Natural killer cell (primary cell): ENCODE measurements at regions not wholly inside any gene's neighbourhood (a gene's known extent, or its start where the extent isn't known, plus 50 kb on each side); places are given as distances from the start of the nearest gene placed in this dataset.

Experiments used
- ATAC-seq, 3 donors: fragments of 150-1000 bp in 2 of 3; fragments of 200-7000 bp in 1 of 3; cut with Tn5 transposase; 1 replicate in 1 of 3; 2 replicates in 2 of 3; pipeline ENCODE4 v1.10.0; 2021; ENCODE audit warnings: mild to moderate bottlenecking in 2 of 3, moderate library complexity in 2 of 3
- DNase-seq, 2 donors: peaks; one replicate each; pipeline versions ENCODE4 v3.0.0 to v3.0.0-alpha.2; 2013 to 2021; ENCODE audit warnings: mixed read lengths in 1 of 2
- H3K27ac ChIP-seq: one replicate; pipeline ENCODE4 v1.5.1; 2013; ENCODE audit warnings: mild to moderate bottlenecking, low read length
- H3K27me3 ChIP-seq: one replicate; pipeline ENCODE4 v1.6.1; 2013; ENCODE audit warnings: low read length; ENCODE audit not compliant: control insufficient read depth, insufficient read depth
- H3K36me3 ChIP-seq: one replicate; pipeline ENCODE4 v1.6.1; 2013; ENCODE audit warnings: low read length; ENCODE audit not compliant: control insufficient read depth, insufficient read depth
- H3K4me1 ChIP-seq: one replicate; pipeline ENCODE4 v1.6.1; 2013; ENCODE audit warnings: low read length; ENCODE audit not compliant: control insufficient read depth, insufficient read depth
- H3K4me3 ChIP-seq: one replicate; pipeline ENCODE4 v1.5.1; 2013; ENCODE audit warnings: low read length
- H3K9me3 ChIP-seq: one replicate; pipeline ENCODE4 v1.6.1; 2013; ENCODE audit warnings: low read length; ENCODE audit not compliant: control insufficient read depth, insufficient read depth
- H3K27ac Mint-ChIP-seq, 2 donors: one replicate each; pipeline ENCODE4 v1.8.0; 2022; ENCODE audit warnings: mild to moderate bottlenecking in 2 of 2, mixed read lengths in 2 of 2, moderate library complexity in 1 of 2
- H3K27me3 Mint-ChIP-seq, 2 donors: one replicate each; pipeline ENCODE4 v1.8.0; 2022; ENCODE audit warnings: low read depth in 2 of 2, mixed read lengths in 2 of 2
- H3K36me3 Mint-ChIP-seq: one replicate; pipeline ENCODE4 v1.8.0; 2022; ENCODE audit warnings: mixed read lengths
- H3K4me1 Mint-ChIP-seq, 2 donors: one replicate each; pipeline ENCODE4 v1.8.0; 2022; ENCODE audit warnings: mixed read lengths in 2 of 2
- H3K4me3 Mint-ChIP-seq: one replicate; pipeline ENCODE4 v1.8.0; 2022; ENCODE audit warnings: mild to moderate bottlenecking, moderate library complexity, mixed read lengths
- H3K9me3 Mint-ChIP-seq, 2 donors: one replicate each; pipeline ENCODE4 v1.8.0; 2022; ENCODE audit warnings: mixed read lengths in 2 of 2
- CTCF ChIP-seq: fragments of 200-600 bp; IDR thresholded peaks from one replicate; pipeline ENCODE4 v1.8.0; 2022; ENCODE audit warnings: antibody characterized with exemption
- WGBS: methylation state at CpG from one replicate; pipeline ENCODE4 v1.1.7; 2013; ENCODE audit warnings: missing lambda C conversion rate; ENCODE audit not compliant: insufficient coverage; 5-methylcytosine and 5-hydroxymethylcytosine counted together
- intact Hi-C: fragments of 100-400 bp; cut with micrococcal nuclease; formaldehyde crosslinking; loops from one replicate; pipeline ENCODE4 v1.14.2; 2022

DNA sequence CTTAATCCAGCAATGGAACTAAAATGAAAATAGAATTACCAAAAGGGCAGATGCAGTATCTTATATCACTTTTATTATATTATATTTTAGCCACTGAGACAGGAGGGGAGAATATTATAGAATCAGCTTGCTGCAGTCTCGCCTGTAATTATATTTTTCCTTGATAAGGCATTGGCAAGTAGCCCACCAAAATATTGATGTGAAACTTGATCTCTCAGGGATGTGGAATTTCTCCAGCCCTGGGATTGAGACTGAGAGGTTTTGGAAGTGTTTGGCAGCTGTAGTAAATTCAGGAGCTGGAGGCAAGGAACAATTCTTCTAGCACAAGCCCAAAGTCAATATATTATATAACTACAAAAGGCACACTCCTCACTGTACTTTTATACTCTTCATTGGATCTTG lies 142.1 kb upstream of the ADAMTSL1 start:
- Histone ChIP-seq H3K27me3 (no peaks in the 10 kb centered on the region), H3K4me3 (no peak overlapping the region), H3K36me3 (no peaks in the 10 kb centered on the region), H3K27ac (no peak overlapping the region), H3K9me3 (no peaks in the 10 kb centered on the region), H3K4me1 (no peaks in the 10 kb centered on the region)
- peaks cover 0 to 4% of the 10 kb centered on the region in 2 donors for H3K27me3 Mint-ChIP-seq
- H3K27ac Mint-ChIP-seq: no peak overlapping the region
- TF ChIP-seq CTCF: no peak
- intact Hi-C loops: loop anchor here (10.0 kb wide), 1 partner anchor 63 kb away; no protein-coding TSS in a partner anchor
- no peaks in the 10 kb centered on the region for H3K36me3 Mint-ChIP-seq
- DNase-seq (no peak), ATAC-seq (no peak)
- peaks cover 4 to 5% of the 10 kb centered on the region in 2 donors for H3K9me3 Mint-ChIP-seq
- H3K4me3 Mint-ChIP-seq: no peak overlapping the region
- H3K4me1 Mint-ChIP-seq: no peaks in the 10 kb centered on the region
- 73% methylated on average over 1 of the region's 1 CpG for WGBS

- Histone ChIP-seq H3K4me1 (no peaks in the 10 kb centered on the region), H3K4me3 (no peak overlapping the region), H3K36me3 (no peaks in the 10 kb centered on the region), H3K27me3 (no peaks in the 10 kb centered on the region), H3K9me3 (no peaks in the 10 kb centered on the region), H3K27ac (no peak overlapping the region)
- intact Hi-C loops: loop anchor here (10.0 kb wide), 1 partner anchor 62 kb away; no protein-coding TSS in a partner anchor
- TF ChIP-seq CTCF: no peak
- H3K27me3 Mint-ChIP-seq: peaks cover 0 to 4% of the 10 kb centered on the region in 2 donors
- DNase-seq (no peak), ATAC-seq (no peak)
- H3K4me1 Mint-ChIP-seq: no peaks in the 10 kb centered on the region
- WGBS: 75% methylated on average over 1 of the region's 2 CpGs
- H3K27ac Mint-ChIP-seq: no peak overlapping the region
- peaks cover 4 to 5% of the 10 kb centered on the region in 2 donors for H3K9me3 Mint-ChIP-seq
- H3K4me3 Mint-ChIP-seq: no peak overlapping the region
- H3K36me3 Mint-ChIP-seq: no peaks in the 10 kb centered on the region
Observed at GRCh38 chr9:18333157-18333556, 140.8 kb upstream of the ADAMTSL1 start.

DNA sequence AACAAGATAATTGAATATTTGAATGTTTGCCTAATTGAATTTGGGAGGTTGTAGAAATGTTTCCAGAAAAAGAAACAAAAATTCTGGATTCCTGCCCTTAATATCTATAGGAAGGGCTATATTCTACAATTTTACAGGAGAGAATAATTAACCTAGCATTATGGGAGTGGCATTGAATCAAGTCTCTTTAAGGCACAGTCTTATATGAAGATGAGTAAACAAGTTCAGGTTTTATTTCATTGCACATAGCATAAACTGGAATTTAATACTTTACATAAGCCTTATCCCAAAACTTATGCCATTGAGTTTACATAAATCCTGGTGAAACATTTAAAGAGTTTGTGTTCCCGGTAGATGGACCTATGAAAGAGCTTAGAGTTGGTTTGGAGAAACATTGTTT lies 138.1 kb upstream of the ADAMTSL1 start:
- WGBS: 75% methylated on average over 1 of the region's 1 CpG
- TF ChIP-seq CTCF: no peak
- Histone ChIP-seq H3K36me3 (no peaks in the 10 kb centered on the region), H3K9me3 (no peaks in the 10 kb centered on the region), H3K27me3 (no peaks in the 10 kb centered on the region), H3K27ac (no peak overlapping the region), H3K4me1 (no peaks in the 10 kb centered on the region), H3K4me3 (no peak overlapping the region)
- H3K27me3 Mint-ChIP-seq: peaks cover 0 to 2% of the 10 kb centered on the region in 2 donors
- intact Hi-C loops: loop anchor here (10.0 kb wide), 1 partner anchor 59 kb away; no protein-coding TSS in a partner anchor
- DNase-seq (no peak), ATAC-seq (no peak)
- H3K27ac Mint-ChIP-seq: no peak overlapping the region
- H3K4me3 Mint-ChIP-seq: no peak overlapping the region
- H3K9me3 Mint-ChIP-seq: peaks cover 5 to 8% of the 10 kb centered on the region in 2 donors
- H3K4me1 Mint-ChIP-seq: no peaks in the 10 kb centered on the region
- H3K36me3 Mint-ChIP-seq: no peaks in the 10 kb centered on the region

- intact Hi-C loops: loop anchor here (10.0 kb wide), 1 partner anchor 57 kb away; no protein-coding TSS in a partner anchor
- TF ChIP-seq CTCF: no peak
Observed at GRCh38 chr9:18338042-18338441, 135.9 kb upstream of the ADAMTSL1 start.

More at GRCh38 chr9:18338042-18338441, 135.9 kb upstream of the ADAMTSL1 start:
- Mint-ChIP-seq H3K27ac (no peak overlapping the region), H3K27me3 (no peaks in the 10 kb centered on the region), H3K4me1 (no peaks in the 10 kb centered on the region), H3K9me3 (peaks cover 4 to 10% of the 10 kb centered on the region in 2 donors), H3K4me3 (no peak overlapping the region), H3K36me3 (no peaks in the 10 kb centered on the region)
- no peak overlapping the region for H3K4me3 ChIP-seq
- H3K4me1 ChIP-seq: no peaks in the 10 kb centered on the region
- 79% methylated on average over 4 of the region's 4 CpGs for WGBS
- no peak overlapping the region for H3K27ac ChIP-seq
- ATAC-seq: no peak
- H3K27me3 ChIP-seq: no peaks in the 10 kb centered on the region
- DNase-seq: no peak
- H3K9me3 ChIP-seq: no peaks in the 10 kb centered on the region
- no peaks in the 10 kb centered on the region for H3K36me3 ChIP-seq
